Sigmoid colon (tissue), 6 donors: ENCODE measurements at regions not wholly inside any gene's neighbourhood (a gene's known extent, or its start where the extent isn't known, plus 50 kb on each side); places are given as distances from the start of the nearest gene placed in this dataset.

Experiments
- DNase-seq: peaks from one replicate; pipeline ENCODE4 v3.0.0-alpha.2; 2019
- H3K27ac ChIP-seq, 4 donors: fragments of 200-600 bp; sonication (generic); one replicate each; pipeline ENCODE4 v1.5.1; 2016 to 2019; ENCODE audit warnings: mild to moderate bottlenecking in 1 of 4
- H3K27me3 ChIP-seq, 3 donors: fragments of 200-600 bp; sonication (generic); one replicate each; pipeline ENCODE4 v1.5.1; 2019; ENCODE audit warnings: mild to moderate bottlenecking in 1 of 3
- H3K36me3 ChIP-seq, 4 donors: fragments of 200-600 bp; sonication (generic); one replicate each; pipeline ENCODE4 v1.5.1; 2016 to 2019
- H3K4me1 ChIP-seq, 4 donors: fragments of 200-600 bp; sonication (generic); one replicate each; pipeline ENCODE4 v1.5.1; 2017 to 2019
- H3K4me3 ChIP-seq, 4 donors: fragments of 200-600 bp; sonication (generic); one replicate each; pipeline ENCODE4 v1.5.1; 2017 to 2019; ENCODE audit warnings: mild to moderate bottlenecking in 2 of 4, moderate library complexity in 1 of 4
- H3K9me3 ChIP-seq, 4 donors: fragments of 200-600 bp in 3 of 4; sonication (generic) in 3 of 4; one replicate each; pipeline versions ENCODE4 v1.5.1 to v1.6.1; 2013 to 2019
- EP300 ChIP-seq, 4 donors: sonication (generic); formaldehyde crosslinking; IDR thresholded peaks; one replicate each; pipeline ENCODE4 v1.6.1; 2017; ENCODE audit warnings: antibody characterized with exemption in 4 of 4
- POLR2A ChIP-seq, 2 donors: fragments of 450-650 bp; IDR thresholded peaks; one replicate each; pipeline ENCODE4 v1.6.1; 2016; ENCODE audit warnings: antibody characterized with exemption in 2 of 2, mild to moderate bottlenecking in 2 of 2, moderate library complexity in 2 of 2
- POLR2AphosphoS5 ChIP-seq, 4 donors: sonication (generic); formaldehyde crosslinking; IDR thresholded peaks; one replicate each; pipeline ENCODE4 v1.6.1; 2017; ENCODE audit warnings: antibody characterized with exemption in 4 of 4
- WGBS, 2 donors: extraction: QIAGEN DNeasy Blood & Tissue Kit; methylation state at CpG; one replicate each; pipeline ENCODE4 v1.1.7; 2013; 5-methylcytosine and 5-hydroxymethylcytosine counted together
- intact Hi-C: fragments of 100-400 bp; cut with DNase I; formaldehyde crosslinking; loops from one replicate; pipeline ENCODE4 v1.15.1; 2023
- TF ChIP-seq, protein P1 (sequence below), 4 experiments: fragments of 450-650 bp in 3 of 4; fragments of 200-600 bp in 1 of 4; IDR thresholded peaks; one replicate each; pipeline ENCODE4 v1.5.1; 2016 to 2019; ENCODE audit warnings: antibody characterized with exemption in 4 of 4, mild to moderate bottlenecking in 3 of 4, moderate library complexity in 2 of 4
- donor health status: healthy with polysubstance abuse.
- donor health status: healthy.

DNA sequence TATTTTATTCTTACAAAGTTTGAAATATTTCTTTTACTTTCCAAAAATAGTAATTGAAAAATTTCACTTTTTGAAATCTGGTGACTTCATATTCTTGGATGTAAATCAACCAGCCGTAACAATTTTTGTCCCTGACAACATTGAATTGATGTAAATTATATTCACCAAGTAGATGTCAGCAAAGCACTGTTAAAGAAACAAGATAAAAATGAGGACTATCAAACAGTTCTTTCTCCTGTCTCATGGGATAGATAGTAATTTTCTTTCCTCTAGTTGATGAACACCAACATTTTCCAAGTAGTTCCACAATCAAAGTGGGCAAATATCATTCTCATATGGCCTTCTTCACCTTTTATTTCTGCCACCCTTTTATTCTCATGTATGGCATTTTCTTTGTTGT lies 1461.9 kb downstream of the MAT2B start:
- Histone ChIP-seq H3K27me3 (no peaks in the 10 kb centered on the region), H3K27ac (no peak overlapping the region), H3K9me3 (no peaks in the 10 kb centered on the region), H3K4me1 (no peaks in the 10 kb centered on the region), H3K36me3 (no peaks in the 10 kb centered on the region), H3K4me3 (no peak overlapping the region)
- intact Hi-C loops, result no loop called here
- TF ChIP-seq EP300 (IDR thresholded peaks at IDR 0.05) (no peak), POLR2AphosphoS5 (IDR thresholded peaks at IDR 0.05) (no peak), POLR2A (IDR thresholded peaks at IDR 0.05) (no peak)
- TF ChIP-seq, protein P1, sequence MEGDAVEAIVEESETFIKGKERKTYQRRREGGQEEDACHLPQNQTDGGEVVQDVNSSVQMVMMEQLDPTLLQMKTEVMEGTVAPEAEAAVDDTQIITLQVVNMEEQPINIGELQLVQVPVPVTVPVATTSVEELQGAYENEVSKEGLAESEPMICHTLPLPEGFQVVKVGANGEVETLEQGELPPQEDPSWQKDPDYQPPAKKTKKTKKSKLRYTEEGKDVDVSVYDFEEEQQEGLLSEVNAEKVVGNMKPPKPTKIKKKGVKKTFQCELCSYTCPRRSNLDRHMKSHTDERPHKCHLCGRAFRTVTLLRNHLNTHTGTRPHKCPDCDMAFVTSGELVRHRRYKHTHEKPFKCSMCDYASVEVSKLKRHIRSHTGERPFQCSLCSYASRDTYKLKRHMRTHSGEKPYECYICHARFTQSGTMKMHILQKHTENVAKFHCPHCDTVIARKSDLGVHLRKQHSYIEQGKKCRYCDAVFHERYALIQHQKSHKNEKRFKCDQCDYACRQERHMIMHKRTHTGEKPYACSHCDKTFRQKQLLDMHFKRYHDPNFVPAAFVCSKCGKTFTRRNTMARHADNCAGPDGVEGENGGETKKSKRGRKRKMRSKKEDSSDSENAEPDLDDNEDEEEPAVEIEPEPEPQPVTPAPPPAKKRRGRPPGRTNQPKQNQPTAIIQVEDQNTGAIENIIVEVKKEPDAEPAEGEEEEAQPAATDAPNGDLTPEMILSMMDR (IDR thresholded peaks at IDR 0.05), result no peak
- WGBS, 2 donors, result 83 to 84% methylated on average over 1 of the region's 1 CpG
- no peak for DNase-seq

DNA sequence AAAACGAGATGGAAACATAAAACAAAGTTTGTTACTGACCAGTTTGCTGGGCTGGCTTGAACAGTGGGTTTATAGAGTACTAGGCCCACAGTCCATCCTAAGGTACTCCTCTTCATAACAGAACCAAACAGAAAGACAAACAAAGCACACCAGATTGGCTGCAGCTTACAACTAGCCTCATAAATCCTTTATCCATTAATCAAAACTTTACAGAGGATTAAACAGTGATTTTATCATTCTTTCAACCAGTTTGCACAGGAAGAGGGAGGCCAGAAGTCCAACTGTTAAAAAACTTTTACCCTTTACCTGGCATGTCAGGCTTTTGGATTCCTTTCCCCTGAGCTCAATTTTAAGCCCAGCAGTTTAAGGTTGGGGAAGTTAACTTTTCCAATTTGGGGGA lies 1467.6 kb downstream of the MAT2B start:
- intact Hi-C loops, result no loop called here
- Histone ChIP-seq H3K27me3 (no peaks in the 10 kb centered on the region), H3K9me3 (no peaks in the 10 kb centered on the region), H3K4me1 (peaks cover 0 to 5% (median 0%) of the 10 kb centered on the region in 4 donors), H3K36me3 (no peaks in the 10 kb centered on the region), H3K4me3 (no peak overlapping the region), H3K27ac (no peak overlapping the region)
- WGBS, 2 donors, result 24 to 54% methylated on average over 1 of the region's 1 CpG
- DNase-seq, result no peak
- no peak for TF ChIP-seq EP300 (IDR thresholded peaks at IDR 0.05)
- TF ChIP-seq POLR2A (IDR thresholded peaks at IDR 0.05), result no peak
- TF ChIP-seq, protein P1 (IDR thresholded peaks at IDR 0.05), result no peak
- TF ChIP-seq POLR2AphosphoS5 (IDR thresholded peaks at IDR 0.05), result no peak

DNA sequence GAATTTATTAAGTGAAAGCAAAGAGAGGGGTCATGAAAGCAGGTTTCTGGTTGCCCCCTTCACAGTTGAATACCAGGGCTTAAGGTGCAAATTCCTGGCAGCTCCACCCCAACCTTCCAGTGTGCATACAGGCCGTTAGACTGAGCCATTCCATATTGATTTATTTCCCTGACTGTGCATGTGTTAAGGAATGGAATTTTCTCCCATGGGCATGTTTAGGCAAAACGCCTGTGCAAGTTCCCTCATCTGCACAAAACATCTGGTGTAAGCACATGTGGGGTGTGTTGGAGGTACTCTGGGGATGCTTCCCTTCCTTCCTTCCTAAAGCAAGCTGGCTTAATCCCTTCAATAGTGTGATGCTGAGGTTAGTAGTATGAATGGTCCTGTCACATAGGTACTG lies 1470.6 kb downstream of the MAT2B start:
- no peak for DNase-seq
- Histone ChIP-seq H3K9me3 (no peaks in the 10 kb centered on the region), H3K4me1 (peaks cover 0 to 5% (median 0%) of the 10 kb centered on the region in 4 donors), H3K27me3 (no peaks in the 10 kb centered on the region), H3K27ac (no peak overlapping the region), H3K36me3 (no peaks in the 10 kb centered on the region), H3K4me3 (no peak overlapping the region)
- intact Hi-C loops, result no loop called here
- 68 to 76% methylated on average over 2 of the region's 2 CpGs for WGBS, 2 donors
- TF ChIP-seq POLR2AphosphoS5 (IDR thresholded peaks at IDR 0.05) (no peak), POLR2A (IDR thresholded peaks at IDR 0.05) (no peak), EP300 (IDR thresholded peaks at IDR 0.05) (no peak)
- TF ChIP-seq, protein P1 (IDR thresholded peaks at IDR 0.05), result no peak

DNA sequence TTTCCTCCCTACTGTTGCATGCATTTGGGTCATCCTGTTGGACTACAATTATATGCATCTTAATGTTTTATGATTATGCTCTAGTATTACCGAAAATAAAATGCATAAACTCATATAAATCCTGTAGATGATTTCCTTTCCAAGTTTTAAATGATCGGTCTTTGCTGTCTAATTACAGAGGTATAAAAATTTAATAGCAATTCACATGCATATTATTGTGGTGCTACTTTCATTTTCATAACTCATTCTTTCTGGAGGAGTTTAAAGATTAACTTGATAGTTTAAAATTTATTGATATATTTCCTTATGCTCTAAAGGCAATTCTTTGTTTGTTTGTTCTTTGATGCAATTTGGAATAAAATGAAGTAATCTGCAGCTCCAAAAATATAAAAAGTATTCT lies 1475.1 kb downstream of the MAT2B start:
- Histone ChIP-seq H3K27me3 (no peaks in the 10 kb centered on the region), H3K4me1 (no peaks in the 10 kb centered on the region), H3K4me3 (no peak overlapping the region), H3K9me3 (no peaks in the 10 kb centered on the region), H3K36me3 (no peaks in the 10 kb centered on the region), H3K27ac (no peak overlapping the region)
- TF ChIP-seq POLR2A (IDR thresholded peaks at IDR 0.05), result no peak
- TF ChIP-seq, protein P1 (IDR thresholded peaks at IDR 0.05), result no peak
- no peak for DNase-seq
- whole genome bisulfite sequencing, 2 donors, result 13 to 73% methylated on average over 2 of the region's 2 CpGs
- intact Hi-C loops, result no loop called here

DNA sequence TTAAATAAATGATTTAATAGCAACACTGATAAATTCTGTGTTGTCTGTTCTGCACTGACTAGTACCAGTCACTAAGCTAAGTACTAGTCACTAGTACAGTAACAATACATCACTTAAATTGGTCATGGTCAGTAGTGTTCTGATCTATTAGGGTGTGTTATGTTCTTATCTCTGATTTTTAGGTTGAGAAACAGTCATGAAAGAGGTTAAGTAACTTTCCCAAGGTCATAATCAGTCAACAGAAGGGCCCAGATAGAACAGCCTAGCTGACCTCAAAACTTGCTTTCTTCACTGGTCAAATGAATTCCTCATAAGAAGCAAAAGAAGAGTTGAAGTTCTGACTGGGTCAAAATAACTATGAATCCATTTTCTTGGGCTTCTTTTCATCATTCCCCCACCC lies 1492.7 kb downstream of the MAT2B start:
- no peaks in the 10 kb centered on the region for H3K27me3 ChIP-seq
- no peaks in the 10 kb centered on the region for H3K9me3 ChIP-seq
- no peak overlapping the region for H3K4me3 ChIP-seq
- intact Hi-C loops, result no loop called here
- TF ChIP-seq POLR2AphosphoS5 (IDR thresholded peaks at IDR 0.05) (no peak), EP300 (IDR thresholded peaks at IDR 0.05) (no peak), POLR2A (IDR thresholded peaks at IDR 0.05) (no peak)
- TF ChIP-seq, protein P1 (IDR thresholded peaks at IDR 0.05), result no peak
- DNase-seq, result no peak
- no peaks in the 10 kb centered on the region for H3K36me3 ChIP-seq
- no peak overlapping the region for H3K27ac ChIP-seq
- H3K4me1 ChIP-seq, result no peaks in the 10 kb centered on the region
